ENCODE measurements at regions not wholly inside any gene's neighbourhood (a gene's known extent, or its start where the extent isn't known, plus 50 kb on each side); places are given as distances from the start of the nearest gene placed in this dataset.
"Not testable (repeated sequence)": the region's sequence is repeated elsewhere in the genome, so short reads cannot be mapped to it uniquely, and the experiment has no call there.

DNA sequence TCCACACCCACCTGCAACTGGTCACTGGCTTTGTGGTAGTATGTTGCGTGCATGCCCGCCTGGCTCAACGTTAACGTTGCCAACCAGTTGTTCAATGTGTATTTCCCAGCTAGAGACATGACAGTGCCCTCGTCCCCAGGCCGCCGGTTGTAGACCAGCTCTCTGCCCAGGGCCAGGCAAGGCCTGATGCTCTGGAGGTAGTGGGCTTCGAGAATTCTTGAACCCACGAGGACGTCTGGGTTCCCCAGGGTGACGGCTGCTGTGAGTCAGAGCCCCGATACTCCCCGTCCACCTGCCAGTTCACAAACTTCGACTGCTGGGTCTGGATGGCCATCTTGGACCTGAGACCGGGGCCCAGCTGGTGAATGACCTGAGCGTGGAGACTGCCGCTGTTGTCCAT, 164.6 kb downstream of the POTEH start:
- DNase-seq (ENCODE audit: low spot score): peak; percentile 97
- not testable (repeated sequence) for H3K4me3 Mint-ChIP-seq (ENCODE audit: unreplicated experiment); H3K27me3 Mint-ChIP-seq (ENCODE audit: low read depth); H3K27ac Mint-ChIP-seq (ENCODE audit: unreplicated experiment); H3K9me3 Mint-ChIP-seq (ENCODE audit: low read depth); H3K36me3 Mint-ChIP-seq (ENCODE audit: low read depth); H3K4me1 Mint-ChIP-seq (ENCODE audit: low read depth)

DNA sequence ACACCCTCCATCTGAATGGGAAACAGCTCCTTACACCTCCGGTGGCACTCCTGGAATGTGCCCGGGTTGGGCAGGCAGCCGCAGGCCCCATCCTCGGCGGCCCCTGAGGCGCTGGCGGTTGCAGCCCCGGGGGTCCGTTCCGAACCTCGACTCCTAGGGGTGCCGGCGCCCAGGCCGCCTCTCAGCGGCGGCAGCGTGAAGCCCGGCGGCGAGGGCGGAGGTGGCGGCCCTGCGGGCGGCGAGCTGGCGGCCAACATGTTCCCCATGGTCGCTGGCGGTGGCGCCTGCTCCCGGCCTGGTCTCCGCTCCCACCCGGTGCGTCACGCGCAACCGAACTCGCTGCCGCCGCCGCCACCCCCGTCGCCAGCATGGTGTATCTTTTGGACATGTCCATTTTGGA, 165.2 kb downstream of the POTEH start:
- not testable (repeated sequence) for H3K27me3 Mint-ChIP-seq (ENCODE audit: low read depth); H3K9me3 Mint-ChIP-seq (ENCODE audit: low read depth); H3K4me1 Mint-ChIP-seq (ENCODE audit: low read depth); H3K27ac Mint-ChIP-seq (ENCODE audit: unreplicated experiment); H3K36me3 Mint-ChIP-seq (ENCODE audit: low read depth); H3K4me3 Mint-ChIP-seq (ENCODE audit: unreplicated experiment)
- peak; percentile 48 for DNase-seq (ENCODE audit: low spot score)

GRCh38 chr22:15880926-15881325, 191.1 kb downstream of the POTEH start:
- H3K27me3 Mint-ChIP-seq (ENCODE audit: low read depth); H3K9me3 Mint-ChIP-seq (ENCODE audit: low read depth); H3K4me1 Mint-ChIP-seq (ENCODE audit: low read depth); H3K4me3 Mint-ChIP-seq (ENCODE audit: unreplicated experiment); H3K36me3 Mint-ChIP-seq (ENCODE audit: low read depth); H3K27ac Mint-ChIP-seq (ENCODE audit: unreplicated experiment); DNase-seq (ENCODE audit: low spot score): not testable (repeated sequence)

DNA sequence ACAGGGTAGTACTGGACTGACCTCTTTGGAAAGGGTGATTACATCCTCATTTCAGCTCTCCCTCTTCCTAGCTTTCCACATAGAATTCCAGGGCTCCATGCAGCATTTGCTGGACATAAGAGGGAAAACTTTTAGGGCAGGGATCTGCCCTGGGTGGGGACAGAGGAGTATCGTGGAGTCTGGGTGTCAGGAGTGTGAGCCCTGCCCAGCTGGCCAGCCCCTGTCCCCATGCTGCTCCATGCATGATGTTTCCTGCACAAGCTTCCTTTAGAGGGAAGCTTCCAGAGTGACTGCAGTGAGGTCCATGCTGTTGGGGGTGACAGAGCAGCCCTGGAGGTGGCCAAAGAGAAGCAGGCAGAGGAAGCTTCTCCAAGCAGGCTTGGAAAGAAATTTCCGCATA, 214.5 kb downstream of the POTEH start:
- H3K9me3 Mint-ChIP-seq (ENCODE audit: low read depth); H3K4me1 Mint-ChIP-seq (ENCODE audit: low read depth); DNase-seq (ENCODE audit: low spot score); H3K27me3 Mint-ChIP-seq (ENCODE audit: low read depth); H3K36me3 Mint-ChIP-seq (ENCODE audit: low read depth); H3K4me3 Mint-ChIP-seq (ENCODE audit: unreplicated experiment); H3K27ac Mint-ChIP-seq (ENCODE audit: unreplicated experiment): not testable (repeated sequence)

GRCh38 chr22:15911704-15912103, 221.9 kb downstream of the POTEH start:
- DNase-seq (ENCODE audit: low spot score); H3K4me3 Mint-ChIP-seq (ENCODE audit: unreplicated experiment); H3K27me3 Mint-ChIP-seq (ENCODE audit: low read depth); H3K27ac Mint-ChIP-seq (ENCODE audit: unreplicated experiment); H3K9me3 Mint-ChIP-seq (ENCODE audit: low read depth); H3K4me1 Mint-ChIP-seq (ENCODE audit: low read depth); H3K36me3 Mint-ChIP-seq (ENCODE audit: low read depth): not testable (repeated sequence)

DNA sequence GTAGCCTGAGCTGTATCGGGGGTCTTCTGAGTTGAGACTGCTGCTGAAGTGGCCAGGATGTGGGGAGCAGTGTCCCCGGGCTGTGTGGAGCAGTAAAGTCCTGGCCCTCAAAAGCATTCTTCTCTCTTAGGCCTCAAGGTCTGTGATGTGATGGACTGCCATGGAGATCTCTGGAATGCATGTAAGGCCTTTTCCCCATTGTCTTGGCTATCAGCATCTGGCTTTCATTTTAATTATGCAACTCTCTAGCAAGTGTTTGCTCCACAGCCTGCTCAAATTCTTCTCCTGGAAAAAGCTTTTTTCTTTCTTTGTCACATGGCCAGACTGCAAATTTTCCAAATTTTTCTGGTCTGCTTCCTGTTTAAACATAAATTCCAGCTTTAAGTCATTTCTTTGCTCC, 229.3 kb downstream of the POTEH start:
- H3K36me3 Mint-ChIP-seq (ENCODE audit: low read depth); H3K27ac Mint-ChIP-seq (ENCODE audit: unreplicated experiment); H3K4me1 Mint-ChIP-seq (ENCODE audit: low read depth); H3K27me3 Mint-ChIP-seq (ENCODE audit: low read depth); DNase-seq (ENCODE audit: low spot score); H3K9me3 Mint-ChIP-seq (ENCODE audit: low read depth); H3K4me3 Mint-ChIP-seq (ENCODE audit: unreplicated experiment): not testable (repeated sequence)

DNA sequence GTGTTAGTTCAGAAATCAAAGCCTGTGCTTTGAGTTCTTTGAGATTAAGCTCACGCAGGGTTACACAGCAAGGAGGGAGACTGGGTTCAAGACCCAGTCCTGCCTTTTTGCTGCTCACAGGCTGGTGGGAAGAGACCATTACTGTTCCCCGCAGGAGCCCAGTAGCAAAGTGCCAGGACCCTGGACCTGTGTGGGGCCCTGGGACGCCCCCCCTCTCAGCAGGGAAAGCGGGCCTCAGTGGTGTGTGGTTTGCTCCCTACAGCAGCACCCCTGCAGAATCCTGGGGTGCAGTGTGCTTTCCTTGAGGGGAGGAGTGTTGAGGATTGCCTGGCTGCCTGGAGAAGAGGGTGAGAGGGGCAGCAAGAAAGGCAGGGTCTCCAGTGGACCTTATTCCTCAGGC, 231.1 kb downstream of the POTEH start:
- not testable (repeated sequence) for H3K9me3 Mint-ChIP-seq (ENCODE audit: low read depth); H3K27me3 Mint-ChIP-seq (ENCODE audit: low read depth); H3K36me3 Mint-ChIP-seq (ENCODE audit: low read depth); H3K27ac Mint-ChIP-seq (ENCODE audit: unreplicated experiment); H3K4me3 Mint-ChIP-seq (ENCODE audit: unreplicated experiment); DNase-seq (ENCODE audit: low spot score); H3K4me1 Mint-ChIP-seq (ENCODE audit: low read depth)

- not testable (repeated sequence) for H3K4me3 Mint-ChIP-seq (ENCODE audit: unreplicated experiment); H3K9me3 Mint-ChIP-seq (ENCODE audit: low read depth); H3K36me3 Mint-ChIP-seq (ENCODE audit: low read depth); H3K27me3 Mint-ChIP-seq (ENCODE audit: low read depth); H3K4me1 Mint-ChIP-seq (ENCODE audit: low read depth); H3K27ac Mint-ChIP-seq (ENCODE audit: unreplicated experiment); DNase-seq (ENCODE audit: low spot score)
Measured at GRCh38 chr22:15922132-15922531, 232.3 kb downstream of the POTEH start.

DNA sequence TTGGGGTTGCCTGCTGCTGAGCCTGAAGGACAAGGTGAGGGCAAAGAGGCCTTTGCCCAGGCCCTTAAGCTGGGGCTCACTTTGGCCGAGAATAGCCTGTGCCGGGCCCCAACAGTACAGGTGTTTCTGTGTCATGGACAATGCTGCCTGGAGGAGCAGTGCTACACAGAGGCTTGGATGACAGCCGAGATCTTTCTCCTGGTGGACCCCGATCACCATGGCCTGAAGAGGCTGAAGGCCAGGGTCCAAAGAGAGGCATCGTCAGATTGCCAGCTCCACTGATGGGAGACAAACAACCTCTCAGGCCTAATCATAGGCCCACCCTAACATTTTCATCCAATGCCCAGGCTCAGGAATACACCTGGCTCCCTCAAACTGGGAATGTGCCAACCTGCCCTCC, 232.8 kb downstream of the POTEH start:
- H3K27me3 Mint-ChIP-seq (ENCODE audit: low read depth); H3K9me3 Mint-ChIP-seq (ENCODE audit: low read depth); DNase-seq (ENCODE audit: low spot score); H3K4me1 Mint-ChIP-seq (ENCODE audit: low read depth); H3K27ac Mint-ChIP-seq (ENCODE audit: unreplicated experiment); H3K36me3 Mint-ChIP-seq (ENCODE audit: low read depth); H3K4me3 Mint-ChIP-seq (ENCODE audit: unreplicated experiment): not testable (repeated sequence)

DNA sequence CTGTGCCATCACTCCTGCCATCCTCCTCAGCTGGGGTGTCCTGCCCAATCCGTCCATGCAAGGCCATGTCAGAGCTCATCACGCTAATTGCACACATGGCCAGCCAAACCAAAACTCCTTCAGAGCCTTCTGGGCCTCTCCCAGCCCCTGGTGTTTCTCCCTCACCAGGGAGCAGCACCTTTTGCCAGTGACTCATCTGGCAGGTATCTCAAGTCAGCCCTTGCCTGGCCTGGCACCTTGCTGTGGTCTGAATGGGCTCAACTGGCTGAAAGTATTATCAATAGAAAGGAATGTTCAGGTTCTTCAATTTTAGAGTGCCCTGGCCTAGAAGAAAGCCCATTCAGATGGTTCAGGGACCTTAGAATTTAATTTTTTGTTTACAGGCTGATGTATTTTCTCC, 235.0 kb downstream of the POTEH start:
- H3K27me3 Mint-ChIP-seq (ENCODE audit: low read depth); H3K4me3 Mint-ChIP-seq (ENCODE audit: unreplicated experiment); H3K36me3 Mint-ChIP-seq (ENCODE audit: low read depth); H3K27ac Mint-ChIP-seq (ENCODE audit: unreplicated experiment); DNase-seq (ENCODE audit: low spot score); H3K9me3 Mint-ChIP-seq (ENCODE audit: low read depth); H3K4me1 Mint-ChIP-seq (ENCODE audit: low read depth): not testable (repeated sequence)

GRCh38 chr22:15927172-15927571, 237.3 kb downstream of the POTEH start:
- H3K36me3 Mint-ChIP-seq (ENCODE audit: low read depth); H3K4me3 Mint-ChIP-seq (ENCODE audit: unreplicated experiment): not testable (repeated sequence)

More at GRCh38 chr22:15927172-15927571, 237.3 kb downstream of the POTEH start:
- H3K9me3 Mint-ChIP-seq (ENCODE audit: low read depth); H3K27ac Mint-ChIP-seq (ENCODE audit: unreplicated experiment); H3K4me1 Mint-ChIP-seq (ENCODE audit: low read depth); H3K27me3 Mint-ChIP-seq (ENCODE audit: low read depth); DNase-seq (ENCODE audit: low spot score): not testable (repeated sequence)
